B cell (primary cell): ENCODE measurements at regions not wholly inside any gene's neighbourhood (a gene's known extent, or its start where the extent isn't known, plus 50 kb on each side); places are given as distances from the start of the nearest gene placed in this dataset.

ENCODE experiments used
- ATAC-seq: fragments of 200-7000 bp; cut with Tn5 transposase; one replicate; pipeline ENCODE4 v1.10.0; 2021; ENCODE audit warnings: low read depth, mild to moderate bottlenecking, moderate number of reproducible peaks, moderate library complexity
- CTCF ChIA-PET: fragments of 350-600 bp; sonication (Branson Sonifier 250); formaldehyde crosslinking; loops from one replicate; lab custom pipeline; 2021; ENCODE audit warnings: antibody characterized with exemption, inconsistent platforms; lab: Charles Lee
- POLR2A ChIA-PET: fragments of 350-600 bp; sonication (Branson Sonifier 250); formaldehyde crosslinking; loops from one replicate; lab custom pipeline; 2021; ENCODE audit warnings: antibody characterized with exemption; lab: Charles Lee
- DNase-seq: peaks from one replicate; pipeline ENCODE4 v3.0.0; 2013
- H2AFZ ChIP-seq: 2 replicates; pipeline ENCODE4 v1.6.1; 2012; ENCODE audit warnings: mild to moderate bottlenecking, low read depth, low read length; ENCODE audit not compliant: insufficient read depth, poor library complexity, severe bottlenecking
- H3K27ac ChIP-seq, 2 donors: 1 replicate in 1 of 2; 2 replicates in 1 of 2; pipeline ENCODE4 v1.5.1; 2012 to 2013; ENCODE audit warnings: low read length in 2 of 2, mild to moderate bottlenecking in 2 of 2, moderate library complexity in 1 of 2
- H3K27me3 ChIP-seq, 4 experiments: fragments of 200-600 bp in 1 of 4; sonication (generic) in 1 of 4; replicated peaks in 1 of 4; 1 replicate in 2 of 4; 2 replicates in 2 of 4; pipeline versions ENCODE4 v1.6.1 to v1.7.0; 2013 to 2016; ENCODE audit warnings: low read length in 3 of 4, mild to moderate bottlenecking in 2 of 4, mixed read lengths in 1 of 4, moderate library complexity in 1 of 4; ENCODE audit not compliant: insufficient read depth in 4 of 4, control insufficient read depth in 3 of 4; ENCODE audit errors: control extremely low read depth in 1 of 4
- H3K36me3 ChIP-seq, 2 experiments: replicated peaks in 1 of 2; 1 replicate in 1 of 2; 2 replicates in 1 of 2; pipeline versions ENCODE4 v1.6.1 to v1.7.1; 2013; ENCODE audit warnings: low read length in 1 of 2; ENCODE audit not compliant: insufficient read depth in 2 of 2, control insufficient read depth in 1 of 2; ENCODE audit errors: control extremely low read depth in 1 of 2, extremely low read depth in 1 of 2
- H3K4me1 ChIP-seq, 2 donors: fragments of 200-600 bp in 1 of 2; sonication (generic) in 1 of 2; 1 replicate in 1 of 2; 2 replicates in 1 of 2; pipeline versions ENCODE4 v1.5.1 to v1.6.1; 2013 to 2017; ENCODE audit warnings: low read length in 2 of 2; ENCODE audit not compliant: control insufficient read depth in 2 of 2, insufficient read depth in 2 of 2
- H3K4me2 ChIP-seq: replicated peaks from 2 replicates; pipeline ENCODE3; 2012; ENCODE audit warnings: mild to moderate bottlenecking, low read depth, low read length; ENCODE audit not compliant: poor library complexity, severe bottlenecking
- H3K4me3 ChIP-seq, 5 experiments: fragments of 200-600 bp in 1 of 5; sonication (generic) in 1 of 5; 1 replicate in 3 of 5; 2 replicates in 2 of 5; pipeline versions ENCODE4 v1.5.1 to v1.7.0; 2011 to 2016; ENCODE audit warnings: low read length in 4 of 5, mild to moderate bottlenecking in 4 of 5, low read depth in 2 of 5, control low read depth in 1 of 5, moderate library complexity in 1 of 5; ENCODE audit not compliant: insufficient read depth in 1 of 5; ENCODE audit errors: control extremely low read depth in 1 of 5, extremely low read depth in 1 of 5
- H3K79me2 ChIP-seq: fragments of 200-600 bp; sonication (generic); one replicate; pipeline ENCODE4 v1.6.0; 2016; ENCODE audit warnings: low read length; ENCODE audit not compliant: control insufficient read depth, insufficient read depth
- H3K9ac ChIP-seq: fragments of 200-600 bp; sonication (generic); 2 replicates; pipeline ENCODE4 v1.6.1; 2017; ENCODE audit warnings: mild to moderate bottlenecking, low read length, moderate library complexity
- H3K9me3 ChIP-seq, 3 donors: one replicate each; pipeline versions ENCODE4 v1.6.1 to v1.7.1; 2013; ENCODE audit warnings: low read length in 2 of 3; ENCODE audit not compliant: control insufficient read depth in 2 of 3, insufficient read depth in 1 of 3; ENCODE audit errors: control extremely low read depth in 1 of 3
- H4K20me1 ChIP-seq: 2 replicates; pipeline ENCODE4 v1.6.0; 2012; ENCODE audit warnings: mild to moderate bottlenecking, low read length; ENCODE audit not compliant: insufficient read depth, control insufficient read depth, poor library complexity, severe bottlenecking
- H3K27ac Mint-ChIP-seq: one replicate; pipeline ENCODE4 v1.8.0; 2021; ENCODE audit warnings: mixed read lengths
- H3K27me3 Mint-ChIP-seq: one replicate; pipeline ENCODE4 v1.8.0; 2021; ENCODE audit warnings: mixed read lengths
- H3K4me1 Mint-ChIP-seq: one replicate; pipeline ENCODE4 v1.8.0; 2021; ENCODE audit warnings: mixed read lengths
- H3K4me3 Mint-ChIP-seq: one replicate; pipeline ENCODE4 v1.8.0; 2021; ENCODE audit warnings: mixed read lengths
- H3K9me3 Mint-ChIP-seq: one replicate; pipeline ENCODE4 v1.8.0; 2022; ENCODE audit warnings: mixed read lengths; ENCODE audit not compliant: insufficient read depth
- EZH2 ChIP-seq: IDR thresholded peaks from 2 replicates; pipeline ENCODE4 v1.6.1; 2012; ENCODE audit warnings: borderline replicate concordance, low read depth, mild to moderate bottlenecking, moderate library complexity, low read length; ENCODE audit not compliant: insufficient read depth, poor library complexity, severe bottlenecking
- WGBS: methylation state at CpG from one replicate; pipeline ENCODE4 v1.1.5; 2013; ENCODE audit warnings: missing lambda C conversion rate; ENCODE audit not compliant: insufficient coverage; 5-methylcytosine and 5-hydroxymethylcytosine counted together
- intact Hi-C: fragments of 100-400 bp; cut with micrococcal nuclease; formaldehyde crosslinking; loops from one replicate; pipeline ENCODE4 v1.10.0; 2022
- TF ChIP-seq, protein P1 (sequence below): fragments of 200-600 bp; IDR thresholded peaks from one replicate; pipeline ENCODE4 v1.8.0; 2022; ENCODE audit warnings: antibody characterized with exemption, mild to moderate bottlenecking

DNA sequence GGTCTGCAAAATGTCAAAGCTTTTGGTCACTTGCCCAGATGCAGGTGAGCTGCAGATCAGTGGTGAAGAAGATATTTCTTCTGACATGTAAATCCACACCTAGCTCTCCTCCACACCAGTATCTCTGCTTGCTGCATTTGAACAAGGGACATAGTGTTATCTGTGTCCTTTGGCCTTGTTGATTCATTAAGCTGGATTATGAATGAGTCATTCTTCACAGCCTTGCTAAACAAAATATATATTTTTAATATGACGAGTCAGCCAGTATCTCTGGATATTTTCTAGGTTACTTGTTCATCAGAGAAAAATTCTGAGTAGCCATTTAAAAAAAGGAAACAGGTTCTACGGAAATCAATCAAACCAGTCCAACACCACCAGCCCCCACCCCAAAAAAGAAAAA, 190.6 kb upstream of the ADAMTS9 start:
- no peaks in the 10 kb centered on the region for H3K27me3 ChIP-seq
- DNase-seq (no peak), ATAC-seq (no peak)
- WGBS, result no CpG with 5 or more reads among the region's 2 CpGs
- H3K27ac ChIP-seq, result no peak overlapping the region
- no peaks in the 10 kb centered on the region for H3K27me3 Mint-ChIP-seq
- no peak overlapping the region for H3K4me3 Mint-ChIP-seq
- H3K9me3 Mint-ChIP-seq, result no peaks in the 10 kb centered on the region
- H3K4me2 ChIP-seq, result no peak overlapping the region
- H3K27ac Mint-ChIP-seq, result no peak overlapping the region
- ChIA-PET CTCF (no interaction called here), POLR2A (no interaction called here)
- H3K9me3 ChIP-seq, result peaks cover 0 to 4% (median 1%) of the 10 kb centered on the region in 3 donors
- TF ChIP-seq, protein P1, sequence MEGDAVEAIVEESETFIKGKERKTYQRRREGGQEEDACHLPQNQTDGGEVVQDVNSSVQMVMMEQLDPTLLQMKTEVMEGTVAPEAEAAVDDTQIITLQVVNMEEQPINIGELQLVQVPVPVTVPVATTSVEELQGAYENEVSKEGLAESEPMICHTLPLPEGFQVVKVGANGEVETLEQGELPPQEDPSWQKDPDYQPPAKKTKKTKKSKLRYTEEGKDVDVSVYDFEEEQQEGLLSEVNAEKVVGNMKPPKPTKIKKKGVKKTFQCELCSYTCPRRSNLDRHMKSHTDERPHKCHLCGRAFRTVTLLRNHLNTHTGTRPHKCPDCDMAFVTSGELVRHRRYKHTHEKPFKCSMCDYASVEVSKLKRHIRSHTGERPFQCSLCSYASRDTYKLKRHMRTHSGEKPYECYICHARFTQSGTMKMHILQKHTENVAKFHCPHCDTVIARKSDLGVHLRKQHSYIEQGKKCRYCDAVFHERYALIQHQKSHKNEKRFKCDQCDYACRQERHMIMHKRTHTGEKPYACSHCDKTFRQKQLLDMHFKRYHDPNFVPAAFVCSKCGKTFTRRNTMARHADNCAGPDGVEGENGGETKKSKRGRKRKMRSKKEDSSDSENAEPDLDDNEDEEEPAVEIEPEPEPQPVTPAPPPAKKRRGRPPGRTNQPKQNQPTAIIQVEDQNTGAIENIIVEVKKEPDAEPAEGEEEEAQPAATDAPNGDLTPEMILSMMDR, result no peak
- no peak for TF ChIP-seq EZH2
- no peak overlapping the region for H3K4me3 ChIP-seq
- H3K36me3 ChIP-seq, result no peaks in the 10 kb centered on the region
- no peaks in the 10 kb centered on the region for H4K20me1 ChIP-seq
- no peak overlapping the region for H3K9ac ChIP-seq
- H2AFZ ChIP-seq, result no peak overlapping the region
- H3K4me1 ChIP-seq, result no peaks in the 10 kb centered on the region
- intact Hi-C loops, result no loop called here
- H3K79me2 ChIP-seq, result no peaks in the 10 kb centered on the region
- H3K4me1 Mint-ChIP-seq, result no peaks in the 10 kb centered on the region

DNA sequence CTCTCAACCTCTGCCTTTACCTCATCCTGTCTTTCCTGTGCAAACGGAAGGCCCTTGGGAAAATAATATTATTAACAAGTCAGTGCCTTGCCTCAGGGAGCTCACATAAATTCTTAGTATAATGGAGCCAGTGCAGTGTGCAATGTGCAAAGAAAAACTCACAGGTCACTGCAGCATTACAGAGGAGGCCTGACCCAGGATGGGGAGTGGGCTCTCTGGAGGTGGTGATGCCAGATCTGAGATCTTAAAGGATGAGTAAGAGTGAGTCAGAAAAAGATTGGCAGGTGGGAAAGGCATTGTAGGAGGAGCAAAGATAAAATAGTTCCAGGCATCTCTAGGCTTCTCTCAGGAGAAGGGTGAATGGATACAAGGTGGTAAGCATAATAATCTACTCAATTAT, 185.6 kb upstream of the ADAMTS9 start:
- Mint-ChIP-seq H3K4me3 (no peak overlapping the region), H3K9me3 (no peaks in the 10 kb centered on the region), H3K27ac (no peak overlapping the region), H3K27me3 (no peaks in the 10 kb centered on the region), H3K4me1 (no peaks in the 10 kb centered on the region)
- intact Hi-C loops, result no loop called here
- Histone ChIP-seq H3K4me1 (no peaks in the 10 kb centered on the region), H4K20me1 (no peaks in the 10 kb centered on the region), H3K4me2 (no peak overlapping the region), H3K4me3 (no peak overlapping the region), H3K36me3 (no peaks in the 10 kb centered on the region), H3K9me3 (peaks cover 0 to 4% (median 1%) of the 10 kb centered on the region in 3 donors), H3K27ac (no peak overlapping the region), H2AFZ (no peak overlapping the region), H3K27me3 (no peaks in the 10 kb centered on the region), H3K79me2 (no peaks in the 10 kb centered on the region), H3K9ac (no peak overlapping the region)
- ChIA-PET POLR2A (no interaction called here), CTCF (no interaction called here)
- DNase-seq (no peak), ATAC-seq (no peak)
- WGBS, result no CpG with 5 or more reads among the region's 1 CpG
- TF ChIP-seq, protein P1, result no peak
- no peak for TF ChIP-seq EZH2
